ENCODE measurements at regions not wholly inside any gene's neighbourhood (a gene's known extent, or its start where the extent isn't known, plus 50 kb on each side); places are given as distances from the start of the nearest gene placed in this dataset.
"Not testable (repeated sequence)": the region's sequence is repeated elsewhere in the genome, so short reads cannot be mapped to it uniquely, and the experiment has no call there.

DNA sequence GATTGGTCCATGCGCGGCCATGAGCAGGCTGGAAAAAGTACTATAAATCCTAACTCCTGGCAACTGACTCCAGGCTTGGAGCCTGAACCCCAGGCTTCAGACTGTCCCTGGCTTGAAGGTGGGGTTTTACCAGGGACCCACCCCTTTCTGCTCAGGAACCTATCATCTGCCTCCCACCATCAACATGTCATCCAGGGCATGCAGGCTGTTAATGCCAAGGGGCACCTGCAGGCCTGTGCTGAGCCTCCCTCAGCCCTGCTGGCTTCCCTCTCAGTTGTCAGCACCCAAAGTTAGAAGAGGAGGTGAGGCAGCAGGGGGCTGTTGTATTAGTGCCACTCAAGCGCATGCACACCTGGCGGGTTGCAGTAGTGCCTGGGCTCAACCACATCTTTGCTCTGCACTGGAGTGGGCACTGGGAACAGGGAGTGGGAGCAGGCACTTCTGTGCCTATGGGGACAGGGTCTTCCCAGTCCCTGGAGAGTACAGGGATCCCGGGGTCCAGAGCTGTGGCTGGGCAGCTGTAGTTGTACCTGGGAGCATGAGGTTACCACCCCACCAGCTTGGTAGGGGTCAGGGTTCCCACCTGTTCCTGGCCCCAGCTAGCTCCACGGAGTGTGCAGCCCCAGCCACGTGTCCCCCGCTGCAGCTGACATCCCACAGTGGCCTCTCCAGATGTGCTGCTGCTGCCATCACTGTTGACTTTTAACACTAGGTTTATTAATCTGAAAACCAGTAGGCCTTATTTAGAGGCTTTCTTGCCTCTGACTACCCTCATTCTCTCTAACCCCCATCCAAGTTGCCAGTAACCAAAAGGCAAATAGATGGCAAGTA lies 306.2 kb upstream of the RIOK2 start:
- no peak for DNase-seq

DNA sequence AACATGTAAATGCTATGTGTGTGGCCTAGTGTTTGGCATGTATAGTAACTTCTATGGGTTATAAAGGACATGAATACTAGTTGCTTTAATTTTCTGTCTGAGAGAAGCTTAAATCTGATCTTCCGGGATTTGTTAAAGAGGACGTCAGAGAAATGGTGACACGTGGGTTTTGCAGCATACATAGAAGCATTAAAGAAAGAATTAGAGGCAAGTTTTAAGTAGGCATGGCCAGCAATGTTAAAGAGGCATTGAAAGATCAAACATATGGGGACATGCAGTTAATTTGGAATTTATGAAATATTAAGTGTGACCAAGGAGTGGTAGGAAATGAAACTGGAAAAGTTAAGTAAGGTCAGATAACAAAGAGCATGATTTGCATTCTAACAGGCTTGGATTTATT lies 311.4 kb upstream of the RIOK2 start:
- no peak for DNase-seq

- no peak for DNase-seq
Observed at GRCh38 chr5:97495301-97495700, 312.3 kb upstream of the RIOK2 start.

DNA sequence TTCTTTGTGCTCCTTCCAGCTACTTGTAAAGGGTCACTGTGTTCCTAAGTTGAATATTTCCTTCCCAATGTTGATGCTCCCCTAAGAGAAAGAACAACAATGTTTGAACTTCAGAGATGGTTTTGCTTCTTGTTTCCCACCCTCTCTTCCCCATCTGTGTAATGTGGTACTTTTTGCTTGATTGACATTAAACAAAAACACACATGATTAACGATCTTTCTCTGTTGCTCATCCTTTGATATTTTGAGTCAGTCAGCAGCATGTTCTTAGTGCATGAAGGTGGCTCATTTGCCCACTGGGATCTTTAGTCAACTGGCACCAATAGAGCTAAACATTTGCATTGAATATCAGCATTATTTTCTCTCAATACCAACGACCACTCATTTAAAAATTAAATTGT lies 313.0 kb upstream of the RIOK2 start:
- no peak for DNase-seq

GRCh38 chr5:97498657-97499056 lies 315.6 kb upstream of the RIOK2 start:
- DNase-seq, result no peak

- no peak for DNase-seq
Observed at GRCh38 chr5:97499605-97500004, 316.6 kb upstream of the RIOK2 start.

DNA sequence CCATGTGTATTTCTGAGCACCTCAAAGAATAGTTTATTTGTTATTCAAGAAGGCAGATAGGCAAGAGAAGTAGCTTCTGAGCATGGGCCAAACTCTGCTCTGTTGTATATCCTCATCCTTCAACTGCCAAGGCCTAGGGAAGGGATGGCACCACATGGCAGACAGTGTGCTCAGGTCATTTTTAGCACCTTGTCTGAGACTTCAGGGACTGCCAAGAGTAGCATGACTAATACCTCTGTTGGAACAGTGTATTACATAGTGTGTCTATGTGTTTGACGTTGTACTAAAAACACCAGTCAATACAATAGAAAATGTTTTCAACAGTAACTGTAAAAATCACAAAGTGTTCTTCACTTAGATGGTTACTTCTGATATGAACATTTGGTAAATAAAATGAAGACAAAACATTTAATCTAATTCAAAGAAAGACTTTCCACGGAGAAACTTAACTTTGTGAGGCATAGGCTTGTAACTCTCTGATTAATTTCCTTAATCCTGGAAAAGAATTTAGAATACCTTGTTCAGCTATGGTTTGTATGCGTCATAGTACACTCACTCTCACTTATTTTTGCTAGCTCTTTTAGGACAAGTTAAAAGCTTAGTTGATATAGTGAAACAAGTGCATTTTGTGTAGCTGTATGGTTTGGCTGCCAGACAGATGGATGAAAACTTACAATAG lies 318.4 kb upstream of the RIOK2 start:
- DNase-seq, result no peak

- no peak for DNase-seq
Observed at GRCh38 chr5:97501965-97502305, 318.9 kb upstream of the RIOK2 start.

DNA sequence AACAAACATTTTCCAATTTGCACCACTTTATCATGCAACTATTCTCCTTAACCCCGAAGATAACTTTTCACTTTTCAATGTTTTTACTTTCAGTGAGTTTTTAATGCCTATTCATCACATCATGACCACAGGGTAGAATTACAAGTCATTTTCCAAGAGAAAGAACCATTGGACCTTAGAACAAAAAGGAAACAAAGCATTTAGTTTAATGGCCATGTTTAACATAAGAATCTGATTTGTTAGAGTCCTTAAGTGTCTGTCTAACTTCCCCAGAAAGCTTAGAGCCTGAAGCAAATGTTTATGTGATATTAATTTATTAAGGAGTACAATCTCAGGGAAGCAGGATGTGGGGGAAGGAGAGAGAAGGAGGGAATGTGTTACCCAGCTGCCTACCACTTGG lies 325.8 kb upstream of the RIOK2 start:
- DNase-seq, result no peak

GRCh38 chr5:97519565-97519964 lies 336.5 kb upstream of the RIOK2 start:
- peak; percentile 56 for DNase-seq

DNA sequence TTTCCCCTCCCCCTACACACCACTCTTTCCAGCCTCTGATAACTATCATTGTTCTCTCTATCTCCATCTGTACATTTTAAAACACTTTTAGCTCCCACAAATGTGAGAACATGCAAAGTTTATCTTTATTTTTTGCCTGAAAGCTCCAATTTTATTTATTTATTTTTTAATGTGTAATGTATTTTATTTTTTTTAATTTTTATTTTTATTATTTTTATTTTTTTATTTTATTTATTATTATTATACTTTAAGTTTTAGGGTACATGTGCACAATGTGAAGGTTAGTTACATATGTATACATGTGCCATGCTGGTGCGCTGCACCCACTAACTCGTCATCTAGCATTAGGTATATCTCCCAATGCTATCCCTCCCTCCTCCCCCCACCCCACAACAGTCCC lies 340.3 kb upstream of the RIOK2 start:
- not testable (repeated sequence) for DNase-seq

DNA sequence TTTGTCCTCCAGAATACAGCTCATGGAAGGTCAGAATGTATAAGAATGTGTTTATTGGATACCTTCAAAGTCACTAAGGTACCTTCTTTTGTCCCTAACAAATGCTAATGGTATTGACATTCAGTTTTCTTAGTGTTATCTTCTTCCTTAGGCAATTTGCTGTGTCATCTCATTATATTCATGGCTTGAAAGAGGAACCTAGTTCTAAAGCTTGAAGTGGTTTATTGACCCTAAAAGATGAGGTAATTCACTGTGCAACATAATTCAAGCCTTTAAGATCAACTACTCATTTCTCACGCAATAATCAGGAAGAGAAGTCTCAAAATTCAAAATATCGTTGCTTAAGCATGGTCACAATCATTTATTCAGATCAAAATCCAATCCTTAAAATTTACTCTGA lies 342.7 kb upstream of the RIOK2 start:
- DNase-seq, result peak; percentile 7

GRCh38 chr5:97528941-97529340 lies 345.9 kb upstream of the RIOK2 start:
- DNase-seq, result no peak

- no peak for DNase-seq
Observed at GRCh38 chr5:97529354-97529985, 346.4 kb upstream of the RIOK2 start.

DNA sequence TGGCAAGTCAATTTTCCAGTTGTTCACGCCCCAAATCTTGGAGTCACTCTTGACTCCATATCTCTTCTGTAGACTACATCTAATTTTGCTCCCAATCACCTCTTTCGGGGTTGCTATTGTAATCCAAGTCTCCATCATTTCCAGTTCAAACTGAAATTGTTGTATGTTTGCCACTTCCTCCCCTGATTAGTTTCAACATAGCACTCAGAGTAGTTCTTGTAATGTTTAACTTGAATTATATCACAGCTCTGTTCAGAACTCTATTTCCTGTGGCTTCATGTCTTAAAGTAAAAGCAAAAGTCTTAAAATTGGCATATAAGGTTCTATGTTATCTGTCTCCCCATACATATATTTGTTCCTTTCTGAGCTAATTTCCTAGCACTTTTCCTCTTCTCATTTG lies 348.5 kb upstream of the RIOK2 start:
- DNase-seq, result no peak

DNA sequence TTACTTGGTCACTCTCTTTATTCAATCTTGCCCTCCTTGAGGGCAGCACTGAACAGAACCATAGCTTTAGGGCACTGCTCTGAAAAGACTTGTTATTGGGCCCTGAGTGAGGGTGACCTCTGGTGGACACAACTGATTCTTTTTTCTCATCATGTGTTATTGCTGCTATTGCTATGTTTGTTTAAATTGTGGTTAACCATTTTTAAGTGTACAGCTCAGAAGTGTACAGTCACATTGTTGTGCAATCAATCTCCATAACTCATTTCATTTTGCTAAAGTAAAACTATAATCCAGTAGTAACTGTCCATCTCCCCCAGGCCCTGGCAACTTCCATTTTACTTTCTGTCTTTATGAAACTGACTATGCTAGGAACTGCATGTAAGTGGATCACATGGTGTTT lies 351.1 kb upstream of the RIOK2 start:
- DNase-seq, result peak; percentile 80

GRCh38 chr5:97536683-97537082 lies 353.6 kb upstream of the RIOK2 start:
- DNase-seq, result no peak

DNA sequence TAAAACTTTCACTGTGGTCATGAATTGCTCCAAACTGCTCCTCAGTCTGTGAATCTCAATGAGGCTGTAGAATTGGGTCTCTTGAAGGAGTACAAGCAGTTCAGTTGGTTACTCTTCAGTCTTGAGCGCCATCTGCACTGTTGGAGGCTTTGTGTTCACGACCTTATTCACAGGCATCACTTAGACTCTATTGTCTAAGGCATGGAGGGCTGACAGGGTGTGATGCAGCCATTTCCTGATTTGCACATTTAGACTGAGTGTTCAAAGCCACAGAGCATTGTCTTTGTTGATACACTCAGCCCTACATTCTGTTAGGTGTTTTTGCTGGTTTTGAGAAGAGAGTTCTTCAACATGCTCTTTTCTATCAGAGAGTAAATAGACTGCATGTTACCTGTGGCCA lies 355.9 kb upstream of the RIOK2 start:
- no peak for DNase-seq

DNA sequence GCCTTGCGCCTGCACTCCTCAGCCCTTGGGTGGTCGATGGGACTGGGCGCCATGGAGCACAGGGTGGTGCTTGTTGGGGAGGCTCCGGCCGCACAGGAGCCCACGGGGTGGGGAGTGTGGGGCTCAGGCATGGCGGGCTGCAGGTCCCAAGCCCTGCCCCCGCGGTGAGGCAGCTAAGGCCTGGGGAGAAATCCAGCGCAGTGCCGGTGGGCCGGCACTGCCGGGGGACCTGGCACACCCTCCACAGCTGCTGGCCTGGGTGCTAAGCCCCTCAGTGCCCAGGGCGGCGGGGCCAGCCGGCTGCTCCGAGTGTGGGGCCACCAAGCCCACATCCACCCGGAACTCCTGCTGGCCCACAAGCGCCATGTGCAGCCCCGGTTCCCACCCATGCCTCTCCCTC lies 358.8 kb upstream of the RIOK2 start:
- DNase-seq, result no peak

- no peak for DNase-seq
Observed at GRCh38 chr5:97542469-97542868, 359.4 kb upstream of the RIOK2 start.

DNA sequence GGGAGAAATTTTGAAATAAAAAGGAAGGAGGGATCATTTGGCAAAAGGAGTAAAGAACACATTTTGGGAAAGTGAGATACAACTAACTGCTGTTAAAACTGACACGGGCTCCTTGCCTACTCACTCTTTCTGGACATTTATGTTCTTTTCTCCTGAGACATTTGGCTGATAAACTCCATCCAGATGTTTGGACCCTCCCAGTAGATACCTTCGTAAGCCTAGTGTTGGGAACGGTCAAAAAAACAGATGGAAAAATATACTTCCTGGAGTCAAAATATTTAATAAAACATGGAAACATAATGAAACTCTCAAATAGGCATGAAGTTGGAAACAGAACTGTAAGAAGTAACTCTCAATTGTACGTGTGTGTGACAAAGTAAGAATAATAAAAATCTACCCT lies 360.1 kb upstream of the RIOK2 start:
- no peak for DNase-seq

- no peak for DNase-seq
Observed at GRCh38 chr5:97544240-97544639, 361.2 kb upstream of the RIOK2 start.

DNA sequence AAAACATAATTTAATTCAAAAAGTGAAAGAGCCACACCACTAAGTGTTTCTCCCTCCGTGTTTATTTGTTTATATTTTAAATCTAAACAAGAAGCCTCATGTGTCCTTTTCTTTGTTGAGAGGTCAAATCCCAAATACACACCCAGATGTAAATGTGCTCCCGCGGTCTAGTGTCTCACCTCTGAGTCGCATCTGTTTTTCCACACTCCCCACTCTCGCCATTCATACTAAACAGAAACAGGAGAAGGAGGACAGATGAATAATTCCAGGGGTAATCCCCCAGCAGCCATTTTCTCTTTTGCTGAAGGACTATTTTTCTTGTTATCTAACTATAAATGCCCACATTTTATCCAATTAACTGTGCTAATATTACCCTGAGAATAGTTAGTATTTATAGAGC lies 361.6 kb upstream of the RIOK2 start:
- no peak for DNase-seq

DNA sequence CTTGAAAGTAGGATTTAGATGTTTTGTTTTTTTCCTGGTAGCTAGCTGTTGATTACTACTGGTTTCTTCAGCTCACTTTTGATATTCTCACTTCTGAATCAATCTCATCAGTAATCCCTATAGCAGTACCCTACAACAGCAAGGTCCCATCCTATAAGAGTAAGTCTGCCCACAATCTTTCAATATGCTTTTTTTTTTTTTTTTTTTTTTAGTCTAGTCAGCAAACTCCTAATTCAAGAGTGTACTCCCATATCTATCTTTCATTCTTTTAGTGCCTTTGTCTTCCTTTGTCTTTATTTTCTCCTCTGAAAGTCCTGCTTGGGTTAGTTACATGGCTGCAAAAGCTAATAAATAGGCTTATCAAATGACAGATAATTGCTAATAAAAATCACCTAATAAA lies 362.4 kb upstream of the RIOK2 start:
- no peak for DNase-seq
